GM18867 (cell line): ENCODE measurements at regions not wholly inside any gene's neighbourhood (a gene's known extent, or its start where the extent isn't known, plus 50 kb on each side); places are given as distances from the start of the nearest gene placed in this dataset.
"Not testable (repeated sequence)": the region's sequence is repeated elsewhere in the genome, so short reads cannot be mapped to it uniquely, and the experiment has no call there.

Experiments
- ATAC-seq: cut with Tn5 transposase; IDR thresholded peaks from one replicate; pipeline ENCODE4 v1.9.1; 2021; ENCODE audit warnings: mild to moderate bottlenecking, moderate library complexity; ENCODE audit not compliant: unreplicated experiment

GRCh38 chr18:37854396-37854795 lies 288.8 kb upstream of the CELF4 start:
- no peak for ATAC-seq

- ATAC-seq, result no peak
Measured at GRCh38 chr18:37853706-37854105, 288.1 kb upstream of the CELF4 start.

- ATAC-seq, result no peak
Measured at GRCh38 chr18:37852464-37852863, 286.9 kb upstream of the CELF4 start.

- ATAC-seq, result no peak
Measured at GRCh38 chr18:37847544-37847943, 281.9 kb upstream of the CELF4 start.

GRCh38 chr18:37846996-37847395 lies 281.4 kb upstream of the CELF4 start:
- no peak for ATAC-seq

GRCh38 chr18:37845498-37845897 lies 279.9 kb upstream of the CELF4 start:
- ATAC-seq, result no peak

- no peak for ATAC-seq
Measured at GRCh38 chr18:37844209-37844970, 278.8 kb upstream of the CELF4 start.

GRCh38 chr18:37838083-37838482 lies 272.5 kb upstream of the CELF4 start:
- no peak for ATAC-seq

- ATAC-seq, result no peak
Measured at GRCh38 chr18:37836071-37836970, 270.7 kb upstream of the CELF4 start.

- not testable (repeated sequence) for ATAC-seq
Measured at GRCh38 chr18:37832010-37832695, 266.6 kb upstream of the CELF4 start.

- ATAC-seq, result no peak
Measured at GRCh38 chr18:37812961-37813360, 247.4 kb upstream of the CELF4 start.

- ATAC-seq, result no peak
Measured at GRCh38 chr18:37805773-37806404, 240.3 kb upstream of the CELF4 start.

- ATAC-seq, result no peak
Measured at GRCh38 chr18:37796823-37797349, 231.3 kb upstream of the CELF4 start.

GRCh38 chr18:37787452-37787851 lies 221.9 kb upstream of the CELF4 start:
- ATAC-seq, result no peak

- ATAC-seq, result no peak
Measured at GRCh38 chr18:37783771-37784170, 218.2 kb upstream of the CELF4 start.

GRCh38 chr18:37779220-37779619 lies 213.6 kb upstream of the CELF4 start:
- ATAC-seq, result no peak

GRCh38 chr18:37778417-37779165 lies 213.0 kb upstream of the CELF4 start:
- ATAC-seq, result peak; percentile 91

- ATAC-seq, result no peak
Measured at GRCh38 chr18:37769826-37770225, 204.2 kb upstream of the CELF4 start.

GRCh38 chr18:37764541-37765288 lies 199.1 kb upstream of the CELF4 start:
- ATAC-seq, result no peak
